ENCODE measurements at regions not wholly inside any gene's neighbourhood (a gene's known extent, or its start where the extent isn't known, plus 50 kb on each side); places are given as distances from the start of the nearest gene placed in this dataset.
"Not testable (repeated sequence)": the region's sequence is repeated elsewhere in the genome, so short reads cannot be mapped to it uniquely, and the experiment has no call there.

- TF ChIP-seq CTCF (IDR thresholded peaks at IDR 0.05; ENCODE audit: low read length); EZH2 (IDR thresholded peaks at IDR 0.05; ENCODE audit: borderline replicate concordance, low read length): not testable (repeated sequence)
These were observed 170.0 kb upstream of the NBPF19 start for GRCh38 chr1:149304796-149305195.
